ENCODE measurements at regions not wholly inside any gene's neighbourhood (a gene's known extent, or its start where the extent isn't known, plus 50 kb on each side); places are given as distances from the start of the nearest gene placed in this dataset.
A peak's percentile ranks its signal among the peaks of the same experiment; 100 is the strongest.

DNA sequence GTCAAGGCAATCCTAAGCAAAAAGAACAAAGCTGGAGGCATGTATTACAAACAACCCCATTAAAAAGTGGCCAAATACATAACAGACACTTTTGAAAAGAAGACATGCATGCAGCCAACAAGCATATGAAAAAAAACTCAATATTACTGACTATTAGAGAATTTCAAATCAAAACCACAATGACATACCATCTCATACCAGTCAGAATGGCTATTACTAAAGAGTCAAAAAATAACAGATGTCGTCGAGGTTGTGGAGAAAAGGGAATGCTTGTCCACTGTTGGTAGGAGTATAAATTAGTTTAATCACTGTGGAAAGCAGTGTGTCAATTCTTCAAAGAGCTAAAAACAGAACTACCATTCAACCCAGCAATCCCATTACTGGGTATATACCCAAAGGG is 604.6 kb upstream of the GRIA3 start:
- TF ChIP-seq, protein P1, sequence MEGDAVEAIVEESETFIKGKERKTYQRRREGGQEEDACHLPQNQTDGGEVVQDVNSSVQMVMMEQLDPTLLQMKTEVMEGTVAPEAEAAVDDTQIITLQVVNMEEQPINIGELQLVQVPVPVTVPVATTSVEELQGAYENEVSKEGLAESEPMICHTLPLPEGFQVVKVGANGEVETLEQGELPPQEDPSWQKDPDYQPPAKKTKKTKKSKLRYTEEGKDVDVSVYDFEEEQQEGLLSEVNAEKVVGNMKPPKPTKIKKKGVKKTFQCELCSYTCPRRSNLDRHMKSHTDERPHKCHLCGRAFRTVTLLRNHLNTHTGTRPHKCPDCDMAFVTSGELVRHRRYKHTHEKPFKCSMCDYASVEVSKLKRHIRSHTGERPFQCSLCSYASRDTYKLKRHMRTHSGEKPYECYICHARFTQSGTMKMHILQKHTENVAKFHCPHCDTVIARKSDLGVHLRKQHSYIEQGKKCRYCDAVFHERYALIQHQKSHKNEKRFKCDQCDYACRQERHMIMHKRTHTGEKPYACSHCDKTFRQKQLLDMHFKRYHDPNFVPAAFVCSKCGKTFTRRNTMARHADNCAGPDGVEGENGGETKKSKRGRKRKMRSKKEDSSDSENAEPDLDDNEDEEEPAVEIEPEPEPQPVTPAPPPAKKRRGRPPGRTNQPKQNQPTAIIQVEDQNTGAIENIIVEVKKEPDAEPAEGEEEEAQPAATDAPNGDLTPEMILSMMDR (IDR thresholded peaks at IDR 0.05; ENCODE audit: low read depth, low read length) = no peak
- H3K4me3 ChIP-seq (replicated peaks in 1 of 2; ENCODE audit: low read depth in 2 of 2, low read length in 2 of 2) = no peak overlapping the region
- peak in 1 of 2 donors; percentile 22 for DNase-seq (ENCODE audit: low read depth in 2 of 2)

DNA sequence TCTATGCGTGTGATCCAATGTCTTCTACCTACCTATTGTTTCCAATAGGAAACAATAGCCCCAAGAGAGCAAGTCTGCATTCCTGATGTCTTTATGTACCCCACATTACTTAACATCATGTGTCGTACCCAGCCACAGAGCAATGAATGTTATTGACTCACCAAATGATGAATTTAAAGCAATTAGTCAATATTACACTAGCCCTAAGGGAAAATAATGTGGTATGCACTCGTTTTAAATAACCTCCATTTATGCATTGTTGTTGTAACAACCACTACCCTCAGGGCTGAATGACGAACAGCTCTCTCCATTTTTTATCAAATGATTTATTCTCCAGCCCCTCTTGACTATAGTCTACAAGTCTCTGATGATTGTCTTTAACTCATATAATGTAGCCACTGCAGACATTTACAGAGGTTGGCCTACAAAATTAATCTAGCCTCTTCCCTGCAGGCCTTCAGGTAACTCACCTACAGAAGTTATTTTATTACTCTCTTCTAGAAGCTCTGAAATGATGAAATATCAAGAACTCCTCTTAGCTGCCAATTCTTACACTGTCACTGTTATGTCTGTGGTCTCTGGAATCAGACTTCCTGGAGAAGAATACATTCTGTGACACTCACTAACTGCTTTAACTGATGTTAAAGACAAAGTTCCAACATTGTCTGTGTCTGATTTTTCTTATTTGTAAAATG is 601.7 kb upstream of the GRIA3 start:
- no peak for DNase-seq (ENCODE audit: low read depth in 2 of 2)
- TF ChIP-seq, protein P1 (IDR thresholded peaks at IDR 0.05; ENCODE audit: low read depth, low read length) = no peak
- H3K4me3 ChIP-seq (replicated peaks in 1 of 2; ENCODE audit: low read depth in 2 of 2, low read length in 2 of 2) = no peak overlapping the region

DNA sequence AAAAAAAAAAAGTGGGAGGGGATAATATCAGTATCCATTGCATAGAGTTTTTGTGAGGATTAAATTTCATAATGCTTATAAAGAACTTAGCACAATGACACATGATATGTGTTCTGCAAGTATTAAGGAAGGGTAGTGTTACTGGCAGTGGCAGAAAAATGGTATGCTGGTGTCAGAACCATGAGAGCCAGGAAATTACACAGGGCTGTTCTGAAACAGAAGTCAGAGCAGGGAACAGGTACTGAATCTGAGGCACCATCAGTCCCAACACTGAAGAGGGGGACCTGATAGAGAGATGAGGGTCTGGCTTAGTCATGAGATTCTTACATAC is 601.1 kb upstream of the GRIA3 start:
- no peak overlapping the region for H3K4me3 ChIP-seq (replicated peaks in 1 of 2; ENCODE audit: low read depth in 2 of 2, low read length in 2 of 2)
- no peak for DNase-seq (ENCODE audit: low read depth in 2 of 2)
- TF ChIP-seq, protein P1 (IDR thresholded peaks at IDR 0.05; ENCODE audit: low read depth, low read length) = no peak

DNA sequence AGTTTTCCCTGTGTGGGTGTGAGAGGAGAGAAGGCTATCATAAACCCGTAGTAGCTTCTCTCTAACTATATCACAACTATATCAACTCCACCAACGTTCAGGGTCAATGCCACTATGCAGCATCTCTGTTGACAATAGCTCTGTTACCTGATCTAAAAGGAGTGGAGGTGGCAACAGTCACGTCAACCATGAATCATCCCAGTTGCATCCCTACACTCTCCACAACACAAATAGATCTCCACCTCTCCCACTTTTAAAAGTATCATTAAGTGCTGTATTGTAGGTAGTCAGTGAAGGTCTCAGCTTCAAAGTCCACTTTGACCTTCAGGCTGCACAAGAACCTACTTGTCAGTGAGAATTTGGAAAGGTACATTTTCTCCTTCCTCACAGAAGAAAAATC is 600.5 kb upstream of the GRIA3 start:
- no peak overlapping the region for H3K4me3 ChIP-seq (replicated peaks in 1 of 2; ENCODE audit: low read depth in 2 of 2, low read length in 2 of 2)
- TF ChIP-seq, protein P1 (IDR thresholded peaks at IDR 0.05; ENCODE audit: low read depth, low read length) = no peak
- no peak for DNase-seq (ENCODE audit: low read depth in 2 of 2)

DNA sequence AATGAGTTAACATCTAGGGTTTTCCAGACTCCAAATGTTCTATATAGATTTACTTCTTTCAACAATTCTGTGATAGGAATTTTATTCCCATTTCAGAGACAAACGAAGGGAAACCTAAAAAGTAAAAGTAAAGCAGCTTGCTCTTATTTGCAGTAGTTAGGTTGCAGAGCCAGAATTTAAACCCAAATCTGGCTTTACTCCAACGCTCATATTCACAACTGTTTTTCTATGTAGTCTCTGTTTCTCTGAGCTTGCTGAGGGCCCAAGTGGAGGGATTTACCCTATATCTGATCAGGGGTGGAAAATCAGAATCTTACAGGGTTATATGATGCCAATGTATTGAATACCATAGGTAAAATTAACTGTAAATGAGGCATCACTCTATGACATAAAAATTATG is 599.1 kb upstream of the GRIA3 start:
- no peak for DNase-seq (ENCODE audit: low read depth in 2 of 2)
- TF ChIP-seq, protein P1 (IDR thresholded peaks at IDR 0.05; ENCODE audit: low read depth, low read length) = no peak
- no peak overlapping the region for H3K4me3 ChIP-seq (replicated peaks in 1 of 2; ENCODE audit: low read depth in 2 of 2, low read length in 2 of 2)

DNA sequence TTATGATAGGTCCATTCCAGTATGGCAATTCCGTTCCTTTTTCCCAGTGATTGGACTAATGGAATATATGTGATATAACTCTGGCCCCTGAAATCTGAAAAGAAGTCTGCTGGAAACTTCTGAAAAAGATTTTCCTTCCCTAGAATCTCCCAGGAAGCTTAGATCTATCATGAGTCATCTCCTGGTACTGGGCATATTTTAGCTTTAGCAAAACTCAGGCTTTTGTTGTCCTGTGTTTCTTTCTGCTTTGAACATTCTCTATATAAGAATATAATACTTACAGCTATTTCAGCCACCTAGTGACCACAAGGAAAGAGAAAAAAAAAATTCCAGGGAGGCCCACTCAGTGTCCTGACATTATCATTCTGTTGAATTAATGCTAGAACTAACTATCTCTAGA is 597.2 kb upstream of the GRIA3 start:
- TF ChIP-seq, protein P1 (IDR thresholded peaks at IDR 0.05; ENCODE audit: low read depth, low read length) = no peak
- H3K4me3 ChIP-seq (replicated peaks in 1 of 2; ENCODE audit: low read depth in 2 of 2, low read length in 2 of 2) = no peak overlapping the region
- DNase-seq (ENCODE audit: low read depth in 2 of 2) = peak in 1 of 2 donors; percentile 14

DNA sequence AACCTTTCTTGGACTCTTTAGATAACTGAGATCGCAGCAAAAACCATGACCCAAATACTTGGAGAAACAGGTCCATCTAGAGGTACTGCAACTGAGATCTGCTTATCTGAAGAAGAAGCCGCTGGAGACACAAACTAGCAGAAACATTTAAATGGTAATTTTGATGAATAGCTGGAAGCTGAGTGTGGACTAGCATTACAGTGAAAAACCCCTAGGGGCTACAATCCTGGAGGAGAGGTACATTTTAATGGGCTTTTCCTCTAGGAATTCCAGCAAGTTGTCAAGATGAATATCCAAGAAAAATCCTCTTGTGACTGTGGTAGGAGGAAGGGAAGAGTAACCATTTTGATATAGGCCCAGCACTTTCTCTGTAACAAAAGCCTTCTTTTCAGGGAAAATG is 592.5 kb upstream of the GRIA3 start:
- H3K4me3 ChIP-seq (replicated peaks in 1 of 2; ENCODE audit: low read depth in 2 of 2, low read length in 2 of 2) = no peak overlapping the region
- TF ChIP-seq, protein P1 (IDR thresholded peaks at IDR 0.05; ENCODE audit: low read depth, low read length) = no peak
- no peak for DNase-seq (ENCODE audit: low read depth in 2 of 2)
